ENCODE measurements at regions not wholly inside any gene's neighbourhood (a gene's known extent, or its start where the extent isn't known, plus 50 kb on each side); places are given as distances from the start of the nearest gene placed in this dataset.

- Mint-ChIP-seq H3K27ac (no peak overlapping the region), H3K36me3 (ENCODE audit: insufficient read depth in 1 of 3, low read depth in 3 of 3) (no peaks in the 10 kb centered on the region), H3K27me3 (ENCODE audit: low read depth) (no peaks in the 10 kb centered on the region), H3K4me1 (peaks cover 0 to 7% of the 10 kb centered on the region in 2 experiments; a peak in 2 of 4 replicates), H3K4me3 (no peak overlapping the region), H3K9me3 (no peaks in the 10 kb centered on the region)
- no peak overlapping the region for H2BK120ac ChIP-seq (ENCODE audit: low read depth, low read length, poor library complexity, severe bottlenecking)
- H4K91ac ChIP-seq (ENCODE audit: insufficient read length, low read depth, low read length), result no peak overlapping the region
- H2BK15ac ChIP-seq (ENCODE audit: low read depth, low read length), result no peak overlapping the region
- H3K14ac ChIP-seq (ENCODE audit: insufficient read depth, low read length), result no peak overlapping the region
- no peak overlapping the region for H4K5ac ChIP-seq (ENCODE audit: insufficient read length, low read depth, low read length)
- no peak overlapping the region for H3K4me2 ChIP-seq (ENCODE audit: insufficient read depth, insufficient read length, low read length)
- no peaks in the 10 kb centered on the region for H3K79me2 ChIP-seq (ENCODE audit: insufficient read depth, low read length)
- no peak overlapping the region for H2BK12ac ChIP-seq (ENCODE audit: insufficient read length, low read depth, low read length)
- no peak overlapping the region for H2BK5ac ChIP-seq (ENCODE audit: insufficient read length, low read length)
- H2BK20ac ChIP-seq (ENCODE audit: low read depth, low read length, poor library complexity, severe bottlenecking), result no peak overlapping the region
- no peaks in the 10 kb centered on the region for H3K79me1 ChIP-seq (ENCODE audit: insufficient read depth, low read depth, low read length, poor library complexity, severe bottlenecking)
- no peak for DNase-seq
- no peak overlapping the region for H3K18ac ChIP-seq (ENCODE audit: insufficient read length, low read depth, low read length)
- H3K27ac ChIP-seq (ENCODE audit: insufficient read length, low read depth, low read length), result no peak overlapping the region
- H3K4me1 ChIP-seq (ENCODE audit: insufficient read depth, low read length), result no peaks in the 10 kb centered on the region
- no peak overlapping the region for H4K8ac ChIP-seq (replicated peaks; ENCODE audit: insufficient read length, low read depth, low read length)
- no peak overlapping the region for H3K4ac ChIP-seq (ENCODE audit: low read depth, low read length)
- no peak overlapping the region for H2AFZ ChIP-seq (ENCODE audit: low read length)
- no peak for TF ChIP-seq CTCF (conservative IDR thresholded peaks at IDR 0.05)
- no peak overlapping the region for H3K9ac ChIP-seq (ENCODE audit: extremely low read depth, insufficient read length, low read length)
- H3K56ac ChIP-seq (ENCODE audit: insufficient read length, low read depth, low read length), result no peak overlapping the region
- no peaks in the 10 kb centered on the region for H3K27me3 ChIP-seq (ENCODE audit: insufficient read depth, low read length)
- no CpG with 5 or more reads among the region's 3 CpGs for WGBS (ENCODE audit: extremely low coverage, insufficient read length, low lambda C conversion rate)
- H3K23me2 ChIP-seq (ENCODE audit: insufficient read length, low read depth, low read length, poor library complexity, severe bottlenecking), result no peaks in the 10 kb centered on the region
- H3K23ac ChIP-seq (ENCODE audit: insufficient read length, low read depth, low read length), result no peak overlapping the region
- H3K9me3 ChIP-seq (ENCODE audit: control insufficient read depth, low read depth, low read length), result no peaks in the 10 kb centered on the region
- peaks cover 2% of the 10 kb centered on the region for H4K20me1 ChIP-seq (ENCODE audit: control insufficient read depth, insufficient read depth, insufficient read length)
- no peak overlapping the region for H2AK5ac ChIP-seq (ENCODE audit: insufficient read length, low read length)
- no peak overlapping the region for H3T11ph ChIP-seq (ENCODE audit: low read length)
These were observed 144.1 kb upstream of the STK17B start for GRCh38 chr2:196315388-196316049.

Data from H9 (cell line).